HG03432 (cell line): ENCODE measurements at regions not wholly inside any gene's neighbourhood (a gene's known extent, or its start where the extent isn't known, plus 50 kb on each side); places are given as distances from the start of the nearest gene placed in this dataset.
"Not testable (repeated sequence)": the region's sequence is repeated elsewhere in the genome, so short reads cannot be mapped to it uniquely, and the experiment has no call there.

Experiments
- ATAC-seq: cut with Tn5 transposase; IDR thresholded peaks from one replicate; pipeline ENCODE4 v1.9.1; 2021; ENCODE audit warnings: mild to moderate bottlenecking, moderate library complexity; ENCODE audit not compliant: unreplicated experiment

- not testable (repeated sequence) for ATAC-seq
These were observed 64.8 kb downstream of the B4GALT7 start for GRCh38 chr5:177664737-177665136.

GRCh38 chr5:177665172-177665571 is 65.2 kb downstream of the B4GALT7 start:
- not testable (repeated sequence) for ATAC-seq

DNA sequence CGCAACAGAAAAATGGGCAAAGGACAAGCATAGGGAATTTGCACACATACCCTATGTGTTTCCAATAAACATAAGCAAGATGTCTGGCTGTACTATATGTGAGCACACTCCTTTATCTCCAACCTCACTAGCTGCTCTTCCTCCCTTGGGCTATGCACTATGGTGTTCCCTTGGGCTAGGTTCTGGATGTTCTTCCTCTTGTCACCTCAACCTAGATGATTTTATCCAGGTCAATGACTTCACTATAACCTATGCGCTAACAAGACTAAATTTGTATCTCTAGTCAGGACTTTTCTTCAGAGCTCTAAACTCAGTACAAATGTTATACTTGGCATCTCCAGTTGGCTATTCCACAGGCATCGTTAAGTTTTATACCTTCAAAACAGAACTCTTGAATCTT is 66.0 kb downstream of the B4GALT7 start:
- ATAC-seq, result not testable (repeated sequence)

- ATAC-seq, result peak; percentile 31
These were observed 71.3 kb downstream of the B4GALT7 start for GRCh38 chr5:177671035-177671754.

- ATAC-seq, result peak; percentile 87
These were observed 72.1 kb downstream of the B4GALT7 start for GRCh38 chr5:177671755-177672690.
